ENCODE measurements at regions not wholly inside any gene's neighbourhood (a gene's known extent, or its start where the extent isn't known, plus 50 kb on each side); places are given as distances from the start of the nearest gene placed in this dataset.
"Not testable (repeated sequence)": the region's sequence is repeated elsewhere in the genome, so short reads cannot be mapped to it uniquely, and the experiment has no call there.

DNA sequence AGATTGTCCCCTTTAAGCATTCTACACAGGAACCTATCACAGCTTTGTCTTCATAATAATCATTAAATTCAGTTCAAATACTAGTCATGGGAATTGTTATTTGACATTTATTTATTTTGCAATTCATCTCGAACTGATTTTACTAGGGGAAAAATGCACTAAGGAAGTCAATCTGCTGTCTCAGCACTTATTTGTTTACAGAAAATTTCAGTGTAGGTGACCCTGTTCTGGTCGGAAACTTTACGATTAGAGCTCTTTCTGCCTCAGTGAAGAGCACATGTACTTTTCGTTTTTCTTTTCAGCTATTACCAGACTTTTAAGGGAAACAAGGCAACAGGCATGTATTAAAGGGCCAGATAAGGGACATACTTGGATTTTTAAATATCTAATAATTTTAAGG is 1405.7 kb upstream of the ZEB2 start:
- DNase-seq: no peak

DNA sequence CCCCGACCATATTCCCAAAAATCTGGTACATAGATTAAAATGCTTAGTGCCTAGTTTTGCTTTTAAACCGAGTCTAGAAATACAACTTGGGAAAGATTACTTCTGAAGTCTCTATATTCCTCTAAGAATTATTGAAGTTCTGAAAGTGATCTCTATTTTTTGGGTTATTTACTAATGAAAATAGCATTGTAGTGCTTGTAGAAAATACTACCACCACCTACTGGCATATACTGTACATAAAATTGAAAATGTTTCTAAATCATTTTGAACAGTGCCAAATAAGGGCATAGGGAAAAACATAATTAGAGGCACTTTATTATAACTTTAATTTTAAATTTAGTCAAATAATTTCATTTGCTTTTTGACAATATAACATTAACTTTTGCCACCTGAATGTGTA is 1399.6 kb upstream of the ZEB2 start:
- DNase-seq: no peak

DNA sequence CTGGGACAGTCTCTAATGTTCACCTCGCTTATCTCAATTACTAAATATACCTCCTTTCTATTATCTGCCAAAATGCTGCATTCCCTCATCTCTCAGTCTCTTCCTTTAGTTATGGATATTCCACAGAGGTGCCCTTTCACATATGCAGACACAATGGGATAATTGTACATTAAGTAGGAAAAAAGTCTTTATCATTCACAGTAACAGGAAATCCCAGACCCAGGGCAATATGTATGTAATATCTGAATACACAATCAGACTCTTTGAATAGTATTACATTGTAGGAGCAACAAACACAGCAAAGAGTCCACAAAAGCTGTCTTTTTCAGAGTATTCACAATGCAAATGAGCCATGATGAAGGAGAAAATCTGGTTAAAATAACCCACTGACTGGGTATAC is 1399.0 kb upstream of the ZEB2 start:
- DNase-seq: no peak

DNA sequence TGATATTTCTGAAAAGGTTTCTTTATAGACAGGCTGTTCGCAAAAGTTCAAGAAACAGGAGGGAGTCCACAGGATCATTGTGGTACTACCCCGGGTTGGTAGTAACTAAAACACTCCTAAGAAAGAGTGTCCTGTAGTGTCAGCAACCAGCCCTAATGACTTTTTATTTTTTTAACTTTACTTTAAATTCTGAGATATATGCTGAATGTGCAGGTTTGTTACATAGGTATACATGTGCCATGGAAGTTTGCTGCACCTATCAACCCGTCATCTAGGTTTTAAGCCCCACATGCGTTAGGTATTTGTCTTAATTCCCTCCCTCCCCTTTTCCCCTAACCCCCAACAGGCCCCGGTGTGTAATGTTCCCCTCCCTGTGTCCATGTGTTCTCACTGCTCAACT is 1396.9 kb upstream of the ZEB2 start:
- no peak for DNase-seq

DNA sequence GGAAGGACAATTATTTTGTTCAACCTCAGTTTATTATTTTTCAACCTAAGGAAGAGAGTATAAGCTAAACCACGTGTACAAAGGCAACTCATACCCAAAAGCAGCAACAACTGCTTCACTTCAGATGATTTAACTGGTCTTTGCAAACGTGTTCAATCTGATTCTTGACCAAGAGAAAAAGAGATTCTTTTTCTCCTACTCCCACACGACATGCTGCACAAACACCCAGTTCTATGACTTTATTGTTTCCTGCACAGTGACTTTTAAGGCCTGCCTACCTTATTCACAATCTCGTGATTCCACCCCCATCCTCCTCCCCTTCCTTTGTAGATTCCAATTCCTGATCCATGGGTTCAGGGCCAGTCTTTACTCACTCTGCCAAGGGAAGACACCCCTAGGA is 1394.8 kb upstream of the ZEB2 start:
- no peak for DNase-seq

DNA sequence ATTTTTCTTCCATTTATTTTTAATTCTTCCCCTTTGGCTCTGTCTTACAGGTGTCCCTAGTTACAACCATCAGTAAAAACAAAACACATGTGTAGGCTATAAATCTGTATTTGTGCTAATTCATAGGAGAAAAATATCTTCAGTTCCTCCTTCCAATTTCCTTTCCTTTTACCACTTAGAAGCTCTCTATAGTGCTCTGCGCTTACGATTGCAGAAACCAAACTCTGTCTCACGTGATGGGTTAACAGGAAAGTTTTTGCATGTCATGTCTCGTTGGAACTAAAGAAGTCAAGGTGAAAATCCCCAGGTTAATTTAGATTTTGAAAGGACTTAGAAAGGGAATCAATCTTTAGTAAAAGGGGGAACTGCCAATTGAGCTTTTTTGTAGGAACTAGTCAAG is 1390.5 kb upstream of the ZEB2 start:
- DNase-seq: no peak

DNA sequence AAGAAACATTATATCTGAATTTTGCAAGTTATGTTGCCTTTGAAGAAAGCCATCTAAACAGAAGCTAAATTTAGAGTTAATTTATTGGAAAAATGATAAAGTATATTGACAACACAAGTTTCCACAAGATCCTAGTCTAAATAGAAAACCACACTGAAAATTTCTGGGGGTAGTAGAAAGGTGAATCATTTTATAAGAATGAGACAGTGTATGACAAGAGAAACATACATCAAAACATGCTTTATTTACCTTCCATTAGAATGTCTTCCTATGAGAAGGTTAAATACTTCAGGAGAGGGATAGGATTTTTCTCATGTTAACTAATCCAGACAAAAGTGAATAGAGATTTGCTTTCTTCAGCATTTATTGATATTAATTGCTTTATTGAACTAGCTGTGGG is 1389.8 kb upstream of the ZEB2 start:
- no peak for DNase-seq

DNA sequence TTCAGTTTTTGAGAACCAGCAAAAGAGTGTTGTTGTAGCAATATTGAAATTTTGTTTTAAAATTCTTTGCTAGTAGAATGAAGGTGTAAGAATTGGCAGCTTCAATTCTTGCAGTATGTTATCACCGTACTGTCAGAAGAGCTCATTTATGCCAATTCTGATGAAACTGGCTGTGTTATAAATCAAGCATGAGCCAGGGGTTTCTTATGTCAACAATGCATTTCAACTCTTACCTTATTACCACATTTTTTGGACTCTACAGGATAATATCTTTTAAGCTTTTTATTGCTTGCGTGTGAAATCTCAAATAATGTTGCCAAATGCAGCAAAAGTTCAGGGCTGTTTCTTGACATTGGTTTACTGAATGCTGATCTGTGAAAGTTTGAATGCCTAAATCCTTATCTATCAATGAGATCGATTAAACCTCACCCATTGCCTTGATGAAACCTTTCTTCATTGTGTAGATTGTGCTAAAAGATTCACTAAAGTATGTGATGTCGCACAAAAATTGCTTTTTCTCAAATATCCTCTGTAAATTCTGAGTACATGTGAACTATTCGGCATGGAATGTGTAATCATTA is 1389.3 kb upstream of the ZEB2 start:
- no peak for DNase-seq

DNA sequence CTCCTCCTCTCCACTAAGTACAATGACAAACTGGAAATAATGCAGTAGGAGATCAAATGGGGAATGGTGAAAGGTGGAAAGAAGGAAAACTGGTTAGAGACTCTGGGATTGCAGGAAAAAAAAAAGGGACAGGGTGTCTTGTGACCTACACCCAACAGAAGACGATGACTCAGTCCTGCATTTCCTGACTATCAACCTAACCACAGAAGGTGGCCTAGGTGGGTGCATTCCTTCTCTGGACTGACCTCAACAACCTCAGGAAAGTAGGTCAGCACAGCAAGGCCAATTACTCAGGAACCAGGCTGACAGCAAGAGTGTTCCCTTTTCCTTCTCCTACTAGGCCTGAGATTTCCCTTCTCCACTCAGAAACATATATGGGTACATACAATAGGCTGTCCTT is 1386.4 kb upstream of the ZEB2 start:
- no peak for DNase-seq

DNA sequence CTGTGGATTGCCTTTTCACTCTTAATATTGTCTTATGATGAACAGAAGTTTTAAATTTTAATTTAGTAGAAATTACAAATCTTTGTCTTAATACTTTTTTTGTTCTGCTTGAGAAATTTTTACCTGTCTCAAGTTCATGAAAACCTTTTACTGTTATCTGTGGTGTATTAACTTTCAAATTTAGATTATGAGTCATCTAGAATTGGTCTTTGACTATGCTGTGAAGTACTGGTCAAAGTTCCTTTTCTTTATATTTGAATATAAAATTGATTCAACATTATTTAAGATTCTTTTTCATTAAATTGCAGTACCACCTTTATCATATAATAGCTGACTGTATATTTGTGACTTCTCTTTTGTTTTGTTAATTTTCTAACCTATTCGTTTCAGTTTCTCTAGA is 1385.5 kb upstream of the ZEB2 start:
- no peak for DNase-seq

DNA sequence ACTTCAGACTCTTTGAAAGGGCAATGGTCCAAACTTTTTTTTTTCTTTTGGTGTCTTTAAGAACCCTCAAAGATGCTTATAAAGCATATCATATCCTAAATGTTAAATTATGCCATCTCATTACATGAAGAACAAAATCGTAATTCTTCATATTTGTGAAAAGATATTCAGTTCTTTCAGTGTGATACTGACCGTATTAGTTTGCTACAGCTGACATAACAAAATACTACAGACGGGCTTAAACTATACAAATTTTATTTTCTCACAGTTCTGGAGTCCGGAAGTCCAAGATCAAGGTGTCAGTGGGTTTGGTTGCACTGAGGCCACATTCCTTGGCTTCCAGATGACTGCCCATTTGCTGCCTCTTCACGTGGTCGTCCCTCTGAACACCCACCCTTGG is 1377.2 kb upstream of the ZEB2 start:
- no peak for DNase-seq

DNA sequence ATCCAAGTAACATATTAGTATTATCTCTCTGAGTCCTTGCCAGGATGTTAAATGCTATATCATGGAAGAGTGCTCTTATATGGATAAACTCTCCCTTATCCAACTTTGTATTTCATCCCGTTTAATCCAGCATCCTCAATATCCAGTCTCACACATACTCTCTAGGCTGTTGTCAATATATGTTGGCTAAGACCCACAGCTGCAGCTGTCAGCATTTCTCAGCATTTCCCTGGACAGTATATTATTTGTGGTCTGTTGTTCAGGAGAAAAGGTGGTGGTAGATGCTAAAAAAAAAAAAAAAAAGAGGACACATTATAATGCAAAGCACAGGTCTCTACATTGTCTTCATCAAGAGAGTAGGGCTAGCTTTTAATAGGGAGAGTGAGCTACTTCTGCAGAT is 1368.0 kb upstream of the ZEB2 start:
- DNase-seq: no peak

DNA sequence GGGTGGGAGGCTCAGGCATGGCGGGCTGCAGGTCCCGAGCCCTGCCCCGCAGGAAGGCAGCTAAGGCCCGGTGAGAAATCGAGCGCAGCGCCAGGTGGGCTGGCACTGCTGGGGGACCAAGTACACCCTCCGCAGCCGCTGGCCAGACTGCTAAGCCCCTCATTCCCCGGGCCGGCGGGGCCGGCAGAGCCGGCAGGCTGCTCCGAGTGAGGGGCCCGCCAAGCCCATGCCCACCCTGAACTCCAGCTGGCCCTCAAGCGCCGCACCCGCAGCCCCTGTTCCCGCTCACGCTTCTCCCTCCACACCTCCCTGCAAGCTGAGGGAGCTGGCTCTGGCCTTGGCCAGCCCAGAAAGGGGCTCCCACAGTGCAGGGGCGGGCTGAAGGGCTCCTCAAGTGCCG is 1361.1 kb upstream of the ZEB2 start:
- not testable (repeated sequence) for DNase-seq

DNA sequence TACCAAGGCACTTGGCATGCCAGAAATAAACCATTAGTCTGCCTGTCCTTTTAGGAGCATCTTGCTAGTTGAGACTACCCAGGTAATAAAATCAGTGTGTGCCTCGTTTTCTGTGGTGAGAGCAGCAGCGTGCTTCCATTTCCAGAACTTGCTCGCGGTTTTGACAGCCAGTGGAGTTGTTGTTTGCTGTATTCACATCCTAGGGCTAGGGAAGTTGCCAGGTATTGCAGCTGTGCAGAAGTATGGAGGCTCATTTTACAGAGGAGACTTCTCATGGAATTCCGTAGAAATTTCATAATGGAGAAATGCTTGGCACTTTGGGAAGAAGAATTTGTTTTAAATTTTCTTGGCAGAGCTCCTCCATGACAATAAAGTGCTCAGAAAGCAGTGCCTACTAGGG is 1355.1 kb upstream of the ZEB2 start:
- DNase-seq: no peak

DNA sequence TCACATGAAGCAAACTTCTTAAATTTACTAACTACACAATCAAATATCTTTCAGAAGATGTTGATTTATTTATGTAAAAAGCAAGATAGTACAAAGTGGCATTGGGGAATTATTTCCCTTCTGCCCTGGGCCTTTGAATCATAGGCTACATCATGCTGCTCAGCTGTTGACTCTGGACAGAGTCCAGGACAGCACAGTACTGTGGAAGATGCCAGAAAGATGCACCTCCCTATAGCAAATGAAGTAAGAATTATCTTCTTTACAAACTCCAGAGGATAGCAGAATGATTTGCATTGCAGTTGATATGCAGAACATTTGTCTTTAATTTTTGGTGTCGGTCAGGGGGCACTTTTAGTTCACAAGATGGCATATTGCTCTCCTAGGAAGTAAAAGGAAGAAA is 1354.5 kb upstream of the ZEB2 start:
- DNase-seq: no peak

DNA sequence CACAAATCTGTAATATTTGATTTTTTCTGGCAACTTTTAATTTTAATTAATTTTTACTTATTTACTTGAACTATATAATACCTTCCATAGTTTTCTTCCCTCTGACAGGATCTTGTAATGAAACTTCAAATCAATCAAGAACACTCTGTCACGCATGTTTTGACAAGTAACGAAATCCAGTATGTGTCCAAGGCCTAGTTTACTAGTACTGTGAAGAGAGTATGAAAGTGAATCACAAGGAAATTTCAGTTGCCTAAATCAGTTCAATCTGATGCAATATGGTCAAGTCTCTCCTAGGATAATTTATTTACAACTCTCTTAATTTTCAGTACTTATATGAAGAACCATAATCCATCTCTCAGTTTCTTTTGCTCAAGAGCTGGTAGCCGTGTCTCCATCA is 1344.6 kb upstream of the ZEB2 start:
- no peak for DNase-seq

DNA sequence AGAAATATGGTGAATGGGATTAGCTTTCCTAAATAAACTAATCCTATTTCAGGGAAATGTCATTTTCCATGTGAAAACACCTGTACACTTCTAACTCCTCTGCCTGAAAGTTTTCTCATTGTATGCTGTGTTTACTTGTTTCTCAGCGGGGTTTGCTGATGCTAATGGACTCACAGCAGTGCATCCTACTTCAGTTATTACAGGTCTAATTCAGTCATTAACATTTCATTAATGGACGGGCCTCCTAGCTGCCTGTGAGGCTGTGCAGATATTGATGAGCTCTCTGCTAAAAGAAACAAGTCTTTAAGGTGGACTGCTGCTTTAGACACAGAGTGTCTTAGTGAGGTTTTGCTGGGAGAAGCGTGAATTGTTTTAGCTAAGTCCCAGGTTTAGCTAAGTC is 1342.0 kb upstream of the ZEB2 start:
- no peak for DNase-seq

DNA sequence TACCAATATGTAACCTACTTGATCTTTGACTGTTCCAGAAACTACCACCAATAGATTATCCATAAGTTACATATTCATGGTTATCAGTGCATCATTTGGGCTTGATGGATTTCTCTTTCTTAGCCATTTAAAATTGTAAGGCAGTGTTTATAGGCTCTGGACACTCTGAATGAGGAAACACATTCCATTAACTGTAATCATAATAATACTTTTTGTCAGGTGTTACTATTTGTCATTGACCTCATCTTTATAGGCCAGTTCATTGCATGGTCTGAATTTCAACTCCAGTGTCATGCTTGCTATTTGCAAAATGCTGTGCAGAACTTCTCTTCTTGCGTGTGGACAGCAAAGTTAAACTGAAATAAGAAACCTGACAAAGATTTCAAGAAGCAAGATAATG is 1340.2 kb upstream of the ZEB2 start:
- no peak for DNase-seq

DNA sequence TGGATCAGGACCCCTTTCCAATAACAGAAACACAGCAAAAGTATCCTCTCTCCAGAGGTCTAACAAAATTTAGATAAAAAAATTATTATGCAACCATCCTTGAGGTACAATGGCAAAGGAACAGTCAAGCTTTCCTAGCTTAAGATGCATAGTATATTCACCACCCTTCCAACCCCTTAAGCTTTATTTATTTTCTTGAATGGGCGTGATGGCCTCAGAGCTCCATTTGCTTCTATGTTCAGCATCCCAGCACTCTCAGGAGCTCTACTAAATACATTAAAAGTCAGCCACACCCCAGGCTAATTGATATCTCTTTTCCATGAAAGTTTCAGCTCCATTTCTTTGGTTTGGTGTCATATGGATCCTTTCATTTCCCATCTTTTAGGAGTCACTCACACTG is 1335.2 kb upstream of the ZEB2 start:
- no peak for DNase-seq

DNA sequence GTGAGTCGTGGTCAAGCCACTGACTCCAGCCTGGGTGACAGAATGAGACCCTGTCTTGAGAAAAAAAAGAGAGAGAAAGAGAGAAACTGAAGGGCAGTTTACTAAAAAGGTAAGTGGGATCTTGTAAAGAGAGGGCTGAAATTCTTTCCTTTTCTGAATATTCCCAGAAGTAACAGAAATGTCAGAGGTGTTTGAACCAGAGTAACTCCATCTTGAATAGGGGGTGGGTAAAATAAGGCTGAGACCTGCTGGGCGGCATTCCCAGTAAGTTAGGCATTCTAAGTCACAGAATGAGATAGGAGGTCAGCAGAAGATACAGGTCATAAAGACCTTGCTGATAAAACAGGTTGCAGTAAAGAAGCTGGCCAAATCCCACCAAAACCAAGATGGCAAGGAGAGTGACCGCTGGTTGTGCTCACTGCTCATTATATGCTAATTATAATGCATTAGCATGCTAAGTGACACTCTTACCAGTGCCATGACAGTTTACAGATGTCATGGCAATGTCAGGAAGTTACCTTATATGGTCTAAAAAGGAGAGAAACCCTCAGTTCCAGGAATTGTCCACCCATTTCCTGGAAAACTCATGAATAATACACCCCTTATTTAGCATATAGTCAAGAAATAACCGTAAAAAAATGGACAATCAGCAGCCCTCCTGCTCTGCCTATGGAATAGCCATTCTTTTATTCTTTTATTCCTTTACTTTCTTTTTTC is 1334.3 kb upstream of the ZEB2 start:
- no peak for DNase-seq

DNA sequence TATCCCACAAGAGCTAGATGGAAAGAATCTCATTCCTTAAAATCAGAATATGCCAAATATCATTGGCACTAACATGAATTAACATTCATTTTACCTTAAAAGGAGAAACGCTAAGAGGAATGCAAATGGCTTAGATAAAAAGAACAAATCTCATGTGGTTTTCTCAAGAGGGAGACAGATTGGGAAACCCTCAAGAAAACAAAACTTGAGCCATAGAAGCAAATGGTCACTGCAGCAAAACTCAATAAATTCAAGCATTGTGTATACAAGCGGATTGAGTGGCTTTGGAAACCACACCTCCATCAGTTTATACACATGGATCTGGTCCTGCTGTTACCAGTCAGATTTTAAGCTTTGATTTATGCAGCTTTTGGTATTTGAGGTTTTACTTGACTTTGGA is 1331.8 kb upstream of the ZEB2 start:
- no peak for DNase-seq

DNA sequence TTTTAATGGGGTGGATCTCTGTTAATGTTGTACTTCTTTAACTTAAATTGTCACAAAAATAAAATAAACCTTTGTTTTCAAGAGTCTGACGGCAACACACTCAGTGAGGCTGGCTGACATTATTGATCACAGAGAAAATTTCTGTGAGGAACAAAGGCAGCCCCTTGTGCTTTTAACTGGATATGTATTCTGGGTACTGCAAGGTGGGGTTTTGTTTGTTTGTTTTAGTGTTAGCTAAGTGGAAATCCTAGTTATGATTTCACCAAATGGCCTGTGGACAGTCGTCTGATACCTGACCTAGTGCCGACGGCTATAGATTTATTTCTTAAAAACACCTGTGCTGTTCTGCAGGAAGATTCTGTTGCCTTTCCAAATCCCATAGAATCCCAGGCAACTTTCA is 1329.5 kb upstream of the ZEB2 start:
- no peak for DNase-seq

DNA sequence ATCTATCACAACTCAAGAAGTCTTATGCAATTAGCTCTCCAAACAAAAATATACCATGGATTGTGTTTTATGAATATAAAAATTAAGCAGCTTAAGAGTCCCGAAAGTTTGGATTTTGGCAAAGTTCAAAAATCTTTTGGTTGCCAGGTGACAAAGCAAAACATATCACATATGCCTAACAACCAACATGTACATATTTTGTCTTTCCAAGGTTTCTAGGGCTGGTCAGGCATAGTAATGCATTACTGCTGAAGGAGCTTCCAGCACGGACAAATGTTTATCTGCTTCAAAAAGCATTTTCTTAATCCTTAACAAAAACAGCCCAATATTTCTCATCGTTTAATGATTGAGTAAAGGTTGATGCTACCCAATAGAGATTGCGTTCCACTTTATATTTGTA is 1327.1 kb upstream of the ZEB2 start:
- no peak for DNase-seq

DNA sequence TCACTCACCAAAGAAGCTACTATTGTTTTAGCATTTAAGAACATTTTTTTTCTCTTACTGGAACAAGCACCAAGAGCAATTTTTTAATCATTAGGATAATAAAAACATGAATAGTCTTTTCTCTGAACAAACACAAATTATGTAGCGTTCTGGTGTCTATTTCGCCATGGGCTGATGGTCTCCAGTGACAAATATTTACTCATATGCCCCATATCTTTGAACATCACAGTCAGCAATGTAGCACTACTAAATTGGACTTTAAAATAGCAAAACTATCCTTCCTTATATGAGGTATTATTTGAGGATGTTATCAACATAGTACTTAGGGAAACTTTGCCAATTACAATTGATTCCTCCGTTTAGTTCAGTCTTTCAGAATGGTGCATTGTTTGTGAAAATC is 1326.0 kb upstream of the ZEB2 start:
- DNase-seq: no peak

DNA sequence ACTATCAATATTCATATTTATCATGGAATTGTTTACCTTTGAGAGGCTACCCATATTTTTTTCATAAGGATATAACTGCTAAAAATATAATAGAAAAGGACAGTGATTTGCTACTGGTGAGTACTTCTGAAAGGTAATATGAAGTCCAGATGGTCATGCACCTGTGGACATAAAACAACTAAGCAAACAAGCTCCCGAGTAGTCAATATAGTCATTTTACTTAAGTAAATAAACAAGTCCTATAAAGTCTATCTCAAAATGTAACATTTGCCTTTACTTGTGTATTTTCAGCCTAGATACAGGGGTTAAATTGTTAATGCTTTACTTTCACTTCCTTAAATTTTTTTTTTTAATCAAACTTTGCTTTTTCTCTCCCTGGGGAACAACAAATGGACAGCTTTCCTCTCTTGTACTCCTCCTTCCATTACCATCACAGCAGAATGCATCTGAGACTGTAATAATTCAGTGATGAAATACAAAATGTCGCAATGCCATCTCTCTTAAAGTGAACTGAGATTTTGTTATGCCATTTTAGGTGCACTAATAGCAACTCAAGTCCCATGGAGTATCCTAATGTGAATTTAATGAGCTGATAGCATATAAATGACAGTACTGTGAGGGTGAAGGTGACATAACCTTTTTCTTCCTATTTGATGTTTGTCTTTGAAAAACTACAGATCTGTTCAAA is 1325.4 kb upstream of the ZEB2 start:
- DNase-seq: no peak

Measured in stimulated activated naive CD4-positive, alpha-beta T cell (primary cell).